ENCODE measurements at regions not wholly inside any gene's neighbourhood (a gene's known extent, or its start where the extent isn't known, plus 50 kb on each side); places are given as distances from the start of the nearest gene placed in this dataset.

DNA sequence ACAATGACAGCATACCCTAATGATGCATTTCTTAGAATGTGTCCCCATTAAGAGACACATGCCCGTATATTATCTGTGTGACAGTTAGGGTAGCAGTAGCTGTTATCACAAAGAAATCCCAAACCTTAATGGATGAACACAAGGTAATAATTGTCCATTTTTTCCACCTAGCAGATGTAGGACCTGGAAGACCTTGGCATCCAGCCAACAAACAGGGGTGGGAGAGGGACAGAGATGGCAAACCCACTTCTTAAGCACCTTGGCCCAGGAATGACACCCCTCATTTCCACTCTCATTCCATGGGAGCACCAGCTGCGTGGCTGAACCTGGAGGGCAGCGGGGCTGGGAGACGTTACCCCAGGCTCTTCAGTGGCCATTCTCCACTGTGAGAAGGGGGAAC lies 679.0 kb downstream of the AACS start:
- TF ChIP-seq, protein P1, sequence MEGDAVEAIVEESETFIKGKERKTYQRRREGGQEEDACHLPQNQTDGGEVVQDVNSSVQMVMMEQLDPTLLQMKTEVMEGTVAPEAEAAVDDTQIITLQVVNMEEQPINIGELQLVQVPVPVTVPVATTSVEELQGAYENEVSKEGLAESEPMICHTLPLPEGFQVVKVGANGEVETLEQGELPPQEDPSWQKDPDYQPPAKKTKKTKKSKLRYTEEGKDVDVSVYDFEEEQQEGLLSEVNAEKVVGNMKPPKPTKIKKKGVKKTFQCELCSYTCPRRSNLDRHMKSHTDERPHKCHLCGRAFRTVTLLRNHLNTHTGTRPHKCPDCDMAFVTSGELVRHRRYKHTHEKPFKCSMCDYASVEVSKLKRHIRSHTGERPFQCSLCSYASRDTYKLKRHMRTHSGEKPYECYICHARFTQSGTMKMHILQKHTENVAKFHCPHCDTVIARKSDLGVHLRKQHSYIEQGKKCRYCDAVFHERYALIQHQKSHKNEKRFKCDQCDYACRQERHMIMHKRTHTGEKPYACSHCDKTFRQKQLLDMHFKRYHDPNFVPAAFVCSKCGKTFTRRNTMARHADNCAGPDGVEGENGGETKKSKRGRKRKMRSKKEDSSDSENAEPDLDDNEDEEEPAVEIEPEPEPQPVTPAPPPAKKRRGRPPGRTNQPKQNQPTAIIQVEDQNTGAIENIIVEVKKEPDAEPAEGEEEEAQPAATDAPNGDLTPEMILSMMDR (IDR thresholded peaks at IDR 0.05 in 8 of 11, conservative IDR thresholded peaks at IDR 0.05 in 3 of 11): no peak
- TF ChIP-seq POLR2A (IDR thresholded peaks at IDR 0.05): no peak
- TF ChIP-seq POLR2AphosphoS5 (IDR thresholded peaks at IDR 0.05): no peak
- intact Hi-C loops (cut with DNase I; ENCODE audit: low total_unique reads): no loop called here
- H3K27me3 ChIP-seq (replicated peaks in 1 of 7): no peaks in the 10 kb centered on the region
- H3K4me1 ChIP-seq: no peaks in the 10 kb centered on the region
- H3K36me3 ChIP-seq: no peaks in the 10 kb centered on the region
- no peak for DNase-seq
- no peak overlapping the region for H3K4me3 ChIP-seq
- no peak overlapping the region for H3K27ac ChIP-seq
- peaks cover 0 to 11% (median 3%) of the 10 kb centered on the region in 8 donors for H3K9me3 ChIP-seq
- 84 to 96% (median 91%) methylated on average over 4 of the region's 4 CpGs for WGBS, 5 donors

DNA sequence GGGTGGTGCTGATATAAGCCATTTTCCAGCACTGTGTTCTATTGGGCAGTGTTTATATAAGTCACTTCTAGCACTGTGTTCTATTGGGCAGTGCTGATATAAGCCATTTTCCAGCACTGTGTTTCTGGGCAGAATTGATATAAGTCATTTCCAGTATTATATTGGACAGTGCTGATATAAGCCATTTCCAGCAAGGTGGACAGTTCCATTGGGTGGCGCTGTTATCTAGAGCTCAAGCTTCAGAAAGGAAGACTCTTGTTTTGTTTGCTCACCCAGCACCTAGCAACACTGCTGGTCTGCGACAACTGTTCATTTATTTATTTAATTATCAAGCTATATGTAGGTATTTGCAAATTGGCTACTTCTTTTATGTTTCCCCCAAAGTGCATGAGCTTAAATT lies 690.3 kb downstream of the AACS start:
- Histone ChIP-seq H3K27ac (no peak overlapping the region), H3K9me3 (peaks cover 0 to 3% (median 0%) of the 10 kb centered on the region in 8 donors), H3K27me3 (replicated peaks in 1 of 7) (no peaks in the 10 kb centered on the region), H3K36me3 (no peaks in the 10 kb centered on the region), H3K4me1 (no peaks in the 10 kb centered on the region), H3K4me3 (no peak overlapping the region)
- TF ChIP-seq, protein P1 (IDR thresholded peaks at IDR 0.05 in 8 of 11, conservative IDR thresholded peaks at IDR 0.05 in 3 of 11): no peak
- TF ChIP-seq POLR2A (IDR thresholded peaks at IDR 0.05) (no peak), POLR2AphosphoS5 (IDR thresholded peaks at IDR 0.05) (no peak)
- WGBS, 5 donors: 47 to 97% (median 53%) methylated on average over 1 to 2 of the region's 2 CpGs
- intact Hi-C loops (cut with DNase I; ENCODE audit: low total_unique reads): no loop called here
- DNase-seq: no peak

DNA sequence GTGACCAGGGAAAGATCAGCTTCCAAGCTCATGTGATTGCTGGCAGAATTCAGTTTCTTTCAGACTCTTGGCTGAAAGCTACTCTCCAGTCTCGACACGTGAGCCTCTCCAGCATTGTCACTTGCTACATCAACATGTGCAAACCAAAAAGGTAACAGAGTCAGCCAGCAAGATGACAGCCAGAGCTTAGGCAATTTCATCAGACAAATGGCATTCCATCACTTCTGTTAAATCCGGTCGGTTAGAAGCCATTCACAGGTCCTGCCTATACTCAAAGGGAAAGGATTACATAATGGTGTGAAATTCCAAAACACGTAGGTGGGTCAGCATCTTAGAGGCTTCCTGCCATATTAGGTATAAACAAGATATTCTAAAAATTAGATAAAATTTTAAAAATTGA lies 700.9 kb downstream of the AACS start:
- intact Hi-C loops (cut with DNase I; ENCODE audit: low total_unique reads): no loop called here
- Histone ChIP-seq H3K9me3 (peaks cover 0 to 5% (median 0%) of the 10 kb centered on the region in 8 donors), H3K27me3 (replicated peaks in 1 of 7) (no peaks in the 10 kb centered on the region), H3K4me1 (no peaks in the 10 kb centered on the region), H3K27ac (no peak overlapping the region), H3K4me3 (no peak overlapping the region), H3K36me3 (no peaks in the 10 kb centered on the region)
- TF ChIP-seq POLR2AphosphoS5 (IDR thresholded peaks at IDR 0.05): no peak
- TF ChIP-seq POLR2A (IDR thresholded peaks at IDR 0.05): no peak
- TF ChIP-seq, protein P1 (IDR thresholded peaks at IDR 0.05 in 8 of 11, conservative IDR thresholded peaks at IDR 0.05 in 3 of 11): no peak
- 39 to 60% (median 44%) methylated on average over 5 of the region's 5 CpGs for WGBS, 5 donors
- DNase-seq: no peak

DNA sequence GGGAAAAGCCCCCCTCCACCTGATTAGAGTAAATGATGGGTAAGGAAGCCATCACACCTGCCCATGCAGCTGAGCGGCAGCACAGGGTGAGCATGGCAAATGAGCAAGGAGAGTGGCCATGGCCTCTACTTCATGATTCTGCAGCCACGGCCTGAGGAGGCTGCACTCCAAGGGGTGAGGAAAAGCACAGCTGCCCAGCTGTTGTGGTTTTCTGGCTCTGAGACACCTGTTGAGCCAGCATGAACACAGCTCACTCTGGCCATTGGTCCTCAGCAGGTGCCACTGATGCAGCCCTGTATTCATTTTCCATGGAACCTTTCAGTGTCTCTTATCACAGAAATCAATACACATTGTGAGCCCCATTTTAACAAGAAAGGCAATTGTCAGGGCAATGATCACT lies 707.2 kb downstream of the AACS start:
- Histone ChIP-seq H3K4me3 (no peak overlapping the region), H3K4me1 (no peaks in the 10 kb centered on the region), H3K27ac (no peak overlapping the region), H3K27me3 (replicated peaks in 1 of 7) (no peaks in the 10 kb centered on the region), H3K36me3 (no peaks in the 10 kb centered on the region), H3K9me3 (peaks cover 0 to 4% (median 0%) of the 10 kb centered on the region in 8 donors)
- intact Hi-C loops (cut with DNase I; ENCODE audit: low total_unique reads): no loop called here
- no peak for TF ChIP-seq POLR2A (IDR thresholded peaks at IDR 0.05)
- TF ChIP-seq, protein P1 (IDR thresholded peaks at IDR 0.05 in 8 of 11, conservative IDR thresholded peaks at IDR 0.05 in 3 of 11): no peak
- no peak for DNase-seq
- 79 to 94% (median 84%) methylated on average over 2 of the region's 2 CpGs for WGBS, 5 donors
